Dermis microvascular lymphatic vessel endothelial cell (primary cell): ENCODE measurements at regions not wholly inside any gene's neighbourhood (a gene's known extent, or its start where the extent isn't known, plus 50 kb on each side); places are given as distances from the start of the nearest gene placed in this dataset.
A peak's percentile ranks its signal among the peaks of the same experiment; 100 is the strongest.

Source experiments
- DNase-seq, 2 donors: peaks; one replicate each; pipeline versions ENCODE4 v3.0.0 to v3.0.0-alpha.2; 2010; ENCODE audit warnings: low read depth in 2 of 2

GRCh38 chr2:196276421-196276820, 105.0 kb upstream of the STK17B start:
- DNase-seq = no peak

- peak in 1 of 2 donors; percentile 48 for DNase-seq
These were observed 105.6 kb upstream of the STK17B start for GRCh38 chr2:196277002-196277401.

- DNase-seq = peak in 1 of 2 donors; percentile 87
These were observed 107.1 kb upstream of the STK17B start for GRCh38 chr2:196278491-196278911.

GRCh38 chr2:196279541-196279940, 108.2 kb upstream of the STK17B start:
- no peak for DNase-seq

- peak in 1 of 2 donors; percentile 69 for DNase-seq
These were observed 112.9 kb upstream of the STK17B start for GRCh38 chr2:196284144-196284844.

- DNase-seq = peak in 1 of 2 donors; percentile 47
These were observed 113.6 kb upstream of the STK17B start for GRCh38 chr2:196284866-196285557.

GRCh38 chr2:196286821-196287220, 115.4 kb upstream of the STK17B start:
- no peak for DNase-seq

- DNase-seq = no peak
These were observed 116.1 kb upstream of the STK17B start for GRCh38 chr2:196287523-196287922.

- DNase-seq = no peak
These were observed 116.7 kb upstream of the STK17B start for GRCh38 chr2:196288006-196288538.

- DNase-seq = no peak
These were observed 117.6 kb upstream of the STK17B start for GRCh38 chr2:196289000-196289399.

- no peak for DNase-seq
These were observed 118.8 kb upstream of the STK17B start for GRCh38 chr2:196290136-196290535.

GRCh38 chr2:196290569-196290968, 119.2 kb upstream of the STK17B start:
- DNase-seq = no peak

GRCh38 chr2:196291426-196291825, 120.0 kb upstream of the STK17B start:
- DNase-seq = no peak

GRCh38 chr2:196291873-196292800, 120.8 kb upstream of the STK17B start:
- DNase-seq = no peak

GRCh38 chr2:196293751-196294515, 122.6 kb upstream of the STK17B start:
- peak; percentile 67 to 83 for DNase-seq

- DNase-seq = no peak
These were observed 123.1 kb upstream of the STK17B start for GRCh38 chr2:196294516-196294909.

- DNase-seq = no peak
These were observed 123.6 kb upstream of the STK17B start for GRCh38 chr2:196295005-196295404.

GRCh38 chr2:196298106-196298723, 126.8 kb upstream of the STK17B start:
- peak in 1 of 2 donors; percentile 41 for DNase-seq

- no peak for DNase-seq
These were observed 136.5 kb upstream of the STK17B start for GRCh38 chr2:196307775-196308305.

GRCh38 chr2:196309691-196310090, 138.3 kb upstream of the STK17B start:
- no peak for DNase-seq
